Muscle of leg (tissue), 3 donors: ENCODE measurements at regions not wholly inside any gene's neighbourhood (a gene's known extent, or its start where the extent isn't known, plus 50 kb on each side); places are given as distances from the start of the nearest gene placed in this dataset.

Source experiments
- DNase-seq: peaks from one replicate; pipeline ENCODE4 v3.0.0; 2013
- H3K27ac ChIP-seq: one replicate; pipeline ENCODE4 v1.5.1; 2013; ENCODE audit warnings: mild to moderate bottlenecking, low read length, control low read depth
- H3K27me3 ChIP-seq: one replicate; pipeline ENCODE4 v1.6.1; 2013; ENCODE audit warnings: low read length; ENCODE audit not compliant: control insufficient read depth, insufficient read depth
- H3K36me3 ChIP-seq: one replicate; pipeline ENCODE4 v1.6.1; 2013; ENCODE audit warnings: low read length; ENCODE audit not compliant: control insufficient read depth, insufficient read depth
- H3K4me1 ChIP-seq: one replicate; pipeline ENCODE4 v1.6.1; 2013; ENCODE audit warnings: low read length; ENCODE audit not compliant: control insufficient read depth, insufficient read depth
- H3K4me3 ChIP-seq: one replicate; pipeline ENCODE4 v1.5.1; 2013; ENCODE audit warnings: low read length, control low read depth
- H3K9me3 ChIP-seq: replicated peaks from 2 replicates; pipeline ENCODE4 v1.6.1; 2013; ENCODE audit warnings: low read depth, low read length; ENCODE audit not compliant: control insufficient read depth
- WGBS: methylation state at CpG from one replicate; pipeline ENCODE4 v1.1.5; 2013; ENCODE audit warnings: missing lambda C conversion rate; ENCODE audit not compliant: insufficient coverage; 5-methylcytosine and 5-hydroxymethylcytosine counted together

DNA sequence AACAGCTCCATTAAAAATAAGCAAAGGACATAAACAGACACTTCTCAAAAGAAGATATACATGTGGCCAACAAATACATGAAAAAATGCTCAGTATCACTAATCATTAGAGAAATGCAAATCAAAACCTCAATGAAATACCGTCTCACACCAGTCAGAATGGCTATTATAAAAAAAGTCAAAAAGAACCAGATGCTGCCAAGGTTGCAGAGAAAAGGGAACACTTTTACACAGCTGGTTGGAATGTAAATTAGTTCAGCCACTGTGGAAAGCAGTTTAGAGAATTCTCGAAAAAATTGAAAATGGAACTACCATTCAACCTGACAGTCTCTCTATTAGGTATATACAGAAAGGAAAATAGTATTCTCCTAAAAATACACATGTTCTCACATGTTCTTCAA lies 102.4 kb upstream of the FIBIN start:
- no peaks in the 10 kb centered on the region for H3K9me3 ChIP-seq
- no peaks in the 10 kb centered on the region for H3K27me3 ChIP-seq
- no peaks in the 10 kb centered on the region for H3K4me1 ChIP-seq
- H3K4me3 ChIP-seq, result no peak overlapping the region
- no peaks in the 10 kb centered on the region for H3K36me3 ChIP-seq
- no peak for DNase-seq
- H3K27ac ChIP-seq, result no peak overlapping the region
- WGBS, result no CpG with 5 or more reads among the region's 2 CpGs

GRCh38 chr11:26896719-26897118 lies 97.2 kb upstream of the FIBIN start:
- no peaks in the 10 kb centered on the region for H3K4me1 ChIP-seq
- H3K27me3 ChIP-seq, result no peaks in the 10 kb centered on the region
- no peak overlapping the region for H3K4me3 ChIP-seq
- WGBS, result no CpG with 5 or more reads among the region's 2 CpGs
- no peak for DNase-seq
- H3K36me3 ChIP-seq, result no peaks in the 10 kb centered on the region
- no peaks in the 10 kb centered on the region for H3K9me3 ChIP-seq
- no peak overlapping the region for H3K27ac ChIP-seq

- H3K27ac ChIP-seq, result no peak overlapping the region
- no peaks in the 10 kb centered on the region for H3K36me3 ChIP-seq
- no peaks in the 10 kb centered on the region for H3K4me1 ChIP-seq
- no peaks in the 10 kb centered on the region for H3K27me3 ChIP-seq
- WGBS, result no CpG with 5 or more reads among the region's 1 CpG
- H3K9me3 ChIP-seq, result no peaks in the 10 kb centered on the region
- no peak for DNase-seq
- no peak overlapping the region for H3K4me3 ChIP-seq
These were observed 95.1 kb upstream of the FIBIN start for GRCh38 chr11:26898799-26899198.

- peak; percentile 97 for DNase-seq
- no peaks in the 10 kb centered on the region for H3K36me3 ChIP-seq
- no peaks in the 10 kb centered on the region for H3K27me3 ChIP-seq
- no peak overlapping the region for H3K4me3 ChIP-seq
- WGBS, result no CpG with 5 or more reads among the region's 1 CpG
- H3K4me1 ChIP-seq, result peaks cover 5% of the 10 kb centered on the region
- no peaks in the 10 kb centered on the region for H3K9me3 ChIP-seq
- peak overlapping the region; percentile 67 for H3K27ac ChIP-seq
These were observed 92.8 kb upstream of the FIBIN start for GRCh38 chr11:26901162-26901561.

DNA sequence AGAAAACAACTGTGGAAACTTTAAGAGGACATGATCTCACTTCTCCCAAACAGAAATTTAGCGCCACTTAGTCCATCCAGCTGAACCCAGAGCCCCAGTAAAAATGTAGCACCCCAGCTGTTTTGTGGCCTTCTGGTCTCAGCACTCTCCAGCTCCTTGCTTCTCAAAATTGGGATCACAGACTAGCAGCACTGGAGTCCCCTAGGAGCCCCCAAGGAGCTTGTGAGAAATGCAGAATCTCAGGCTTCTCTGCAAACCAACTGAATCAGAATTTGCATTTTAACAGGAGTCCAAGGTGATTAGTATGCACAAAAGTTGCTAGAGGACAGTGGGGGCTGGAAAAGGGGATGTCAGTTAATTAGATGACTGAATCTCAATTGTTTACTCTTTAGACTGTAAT lies 89.8 kb upstream of the FIBIN start:
- H3K36me3 ChIP-seq, result no peaks in the 10 kb centered on the region
- no peak for DNase-seq
- no peak overlapping the region for H3K27ac ChIP-seq

DNA sequence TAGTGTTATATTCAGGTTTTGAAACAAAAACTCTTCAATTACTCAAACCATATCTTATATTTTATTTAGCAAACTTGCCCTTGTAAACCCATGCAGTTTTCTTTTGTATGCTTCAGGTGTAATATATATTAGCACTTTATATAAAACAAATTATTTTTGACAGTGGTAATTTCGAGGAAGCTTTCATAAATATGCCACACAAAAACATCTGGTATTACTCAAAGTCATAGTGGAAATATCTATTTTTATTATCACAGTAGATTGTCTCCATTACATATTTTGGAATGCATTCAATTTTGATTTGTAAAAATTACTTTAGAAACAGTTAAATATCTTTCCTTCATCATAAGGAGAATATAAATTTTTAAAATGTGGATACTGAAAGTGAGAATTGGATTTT lies 89.1 kb upstream of the FIBIN start:
- H3K4me3 ChIP-seq, result no peak overlapping the region
- H3K27ac ChIP-seq, result no peak overlapping the region
- H3K27me3 ChIP-seq, result no peaks in the 10 kb centered on the region
- H3K4me1 ChIP-seq, result peaks cover 5% of the 10 kb centered on the region
- no peak for DNase-seq
- H3K9me3 ChIP-seq, result no peaks in the 10 kb centered on the region
- WGBS, result no CpG with 5 or more reads among the region's 1 CpG
- H3K36me3 ChIP-seq, result no peaks in the 10 kb centered on the region

More for the DNA sequence above, 89.8 kb upstream of the FIBIN start:
- H3K4me3 ChIP-seq, result no peak overlapping the region
- H3K4me1 ChIP-seq, result peaks cover 5% of the 10 kb centered on the region
- no peaks in the 10 kb centered on the region for H3K27me3 ChIP-seq
- WGBS, result 100% methylated on average over 1 of the region's 1 CpG
- no peaks in the 10 kb centered on the region for H3K9me3 ChIP-seq

DNA sequence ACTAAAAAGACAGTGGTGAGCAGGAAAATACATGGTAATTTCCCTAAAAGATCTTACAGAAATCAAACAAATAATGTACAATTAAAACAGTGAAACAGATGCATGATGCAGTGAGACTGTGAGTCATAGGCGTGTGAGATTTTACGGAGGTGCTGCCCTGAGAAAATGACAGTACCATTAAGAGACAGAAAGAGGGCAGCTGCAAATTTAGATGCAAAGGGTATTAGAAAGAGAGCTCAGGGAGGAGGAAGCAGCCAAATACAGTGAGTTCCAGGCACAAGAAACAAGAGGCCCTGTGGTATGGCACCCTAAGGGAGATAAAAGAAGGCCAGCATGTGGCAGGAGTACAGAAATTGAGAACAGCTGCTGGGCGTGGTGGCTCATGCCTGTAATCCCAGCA lies 88.5 kb upstream of the FIBIN start:
- Histone ChIP-seq H3K4me1 (peaks cover 5% of the 10 kb centered on the region), H3K4me3 (no peak overlapping the region), H3K27me3 (no peaks in the 10 kb centered on the region), H3K27ac (peak overlapping the region; percentile 17), H3K36me3 (no peaks in the 10 kb centered on the region), H3K9me3 (no peaks in the 10 kb centered on the region)
- DNase-seq, result peak; percentile 56
- WGBS, result 62% methylated on average over 3 of the region's 3 CpGs

GRCh38 chr11:26909515-26909914 lies 84.4 kb upstream of the FIBIN start:
- Histone ChIP-seq H3K4me3 (no peak overlapping the region), H3K9me3 (no peaks in the 10 kb centered on the region), H3K27me3 (no peaks in the 10 kb centered on the region), H3K4me1 (peaks cover 3% of the 10 kb centered on the region), H3K36me3 (no peaks in the 10 kb centered on the region), H3K27ac (peak overlapping the region; percentile 49)
- DNase-seq, result peak; percentile 91
- no CpG with 5 or more reads among the region's 3 CpGs for WGBS

DNA sequence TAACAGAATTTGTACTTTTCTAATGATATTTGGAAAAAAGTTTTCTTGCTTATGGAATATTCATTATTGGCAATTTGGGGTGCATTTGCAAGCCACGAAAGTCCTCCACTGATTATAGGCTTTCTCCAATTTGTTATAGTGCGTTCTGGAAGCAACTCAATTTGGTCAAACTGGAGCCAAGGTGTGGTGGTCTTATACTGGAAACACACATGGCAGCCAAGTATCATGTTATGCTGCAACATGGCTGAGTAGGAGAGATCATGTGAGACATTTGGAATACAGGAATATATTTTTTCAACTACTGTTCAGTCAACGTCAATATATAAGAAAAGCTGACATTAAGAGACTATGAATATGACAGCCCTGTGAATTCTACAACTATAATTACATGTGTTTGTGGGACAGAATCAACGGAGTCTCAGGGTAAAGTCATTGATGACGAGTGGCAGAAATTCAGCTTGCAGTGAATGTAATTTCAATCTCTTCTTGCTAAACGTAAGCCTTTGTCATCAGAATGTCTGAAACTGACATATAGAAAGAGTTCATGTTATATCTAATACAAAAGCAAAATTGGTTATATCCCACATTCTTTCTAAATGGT lies 83.8 kb upstream of the FIBIN start:
- Histone ChIP-seq H3K27ac (peak overlapping the region; percentile 4), H3K4me3 (no peak overlapping the region), H3K9me3 (no peaks in the 10 kb centered on the region), H3K4me1 (peaks cover 5% of the 10 kb centered on the region), H3K27me3 (no peaks in the 10 kb centered on the region), H3K36me3 (no peaks in the 10 kb centered on the region)
- 93% methylated on average over 2 of the region's 6 CpGs for WGBS
- DNase-seq, result peak; percentile 76

DNA sequence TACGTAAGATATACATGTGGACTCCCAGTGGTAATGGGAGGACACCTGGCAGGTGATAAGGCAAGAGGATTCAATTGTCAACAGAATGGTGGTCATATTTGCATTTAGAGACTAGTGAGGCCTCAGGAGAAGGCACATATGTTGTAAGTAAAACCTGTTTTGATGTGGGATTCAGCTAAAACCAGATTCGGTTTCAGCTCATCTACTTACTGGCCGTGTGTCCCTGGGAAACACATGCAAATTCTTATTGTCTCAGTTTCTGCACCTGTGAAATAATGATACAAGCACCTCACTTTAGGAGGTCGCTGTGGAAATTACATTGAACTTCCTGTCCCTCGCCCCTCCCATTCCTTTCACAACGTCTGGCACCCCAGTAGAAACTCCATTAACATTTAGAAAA lies 78.9 kb upstream of the FIBIN start:
- WGBS, result 71% methylated on average over 1 of the region's 6 CpGs
- Histone ChIP-seq H3K9me3 (no peaks in the 10 kb centered on the region), H3K4me3 (no peak overlapping the region), H3K4me1 (peaks cover 2% of the 10 kb centered on the region), H3K27me3 (no peaks in the 10 kb centered on the region), H3K27ac (no peak overlapping the region), H3K36me3 (no peaks in the 10 kb centered on the region)
- peak; percentile 57 for DNase-seq

DNA sequence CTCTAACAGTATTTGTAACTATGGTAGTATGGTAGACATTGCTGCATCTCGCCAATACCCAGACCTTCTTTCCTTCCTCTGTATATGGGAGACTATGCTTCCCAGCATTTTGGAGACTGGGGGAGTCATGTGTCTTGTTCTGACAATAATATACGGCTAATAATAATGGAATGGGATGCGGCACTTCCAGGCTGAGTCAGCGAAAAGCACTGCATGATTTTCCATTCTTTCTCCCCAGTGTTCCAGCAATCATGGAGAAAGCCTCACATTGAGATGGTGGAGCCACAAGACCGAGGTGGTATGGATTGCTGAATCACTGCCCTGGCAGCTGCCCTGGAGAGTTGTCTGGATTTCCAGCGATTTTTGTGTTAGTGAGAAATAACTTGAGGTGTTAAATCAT lies 77.1 kb upstream of the FIBIN start:
- H3K4me1 ChIP-seq, result peaks cover 2% of the 10 kb centered on the region
- no peaks in the 10 kb centered on the region for H3K27me3 ChIP-seq
- H3K9me3 ChIP-seq, result no peaks in the 10 kb centered on the region
- DNase-seq, result no peak
- no peak overlapping the region for H3K4me3 ChIP-seq
- no CpG with 5 or more reads among the region's 6 CpGs for WGBS
- H3K36me3 ChIP-seq, result no peaks in the 10 kb centered on the region
- H3K27ac ChIP-seq, result no peak overlapping the region
